ENCODE measurements at regions not wholly inside any gene's neighbourhood (a gene's known extent, or its start where the extent isn't known, plus 50 kb on each side); places are given as distances from the start of the nearest gene placed in this dataset.
"Not testable (repeated sequence)": the region's sequence is repeated elsewhere in the genome, so short reads cannot be mapped to it uniquely, and the experiment has no call there.

DNA sequence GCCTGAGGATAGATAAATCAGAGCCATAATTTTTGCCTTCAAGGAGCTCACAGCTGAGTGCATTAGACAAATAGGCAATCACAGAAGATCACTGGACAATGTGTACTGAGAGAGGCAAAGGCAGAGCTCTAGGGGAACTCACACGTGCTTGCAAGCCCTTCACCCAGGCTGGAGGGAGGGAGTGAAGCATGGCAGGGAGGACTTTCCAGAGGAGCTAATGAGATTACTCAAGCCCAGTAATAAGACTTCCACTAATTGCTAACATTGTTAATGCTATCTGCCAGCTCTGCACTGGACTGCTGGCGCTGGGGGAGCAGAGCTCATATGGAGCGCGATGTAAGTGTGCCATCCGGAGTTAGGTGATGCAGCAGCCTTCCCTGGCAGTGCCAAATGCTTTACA is 408.4 kb downstream of the NTRK2 start:
- no peak for DNase-seq (ENCODE audit: low read depth in 3 of 3)

GRCh38 chr9:85077146-85077545 is 407.6 kb downstream of the NTRK2 start:
- not testable (repeated sequence) for DNase-seq (ENCODE audit: low read depth in 3 of 3)
